DMS153 treated with DMSO at 0.1 percent for 48 hours (cell line): ENCODE measurements at regions not wholly inside any gene's neighbourhood (a gene's known extent, or its start where the extent isn't known, plus 50 kb on each side); places are given as distances from the start of the nearest gene placed in this dataset.
"Not testable (repeated sequence)": the region's sequence is repeated elsewhere in the genome, so short reads cannot be mapped to it uniquely, and the experiment has no call there.

ENCODE experiments used
- DNase-seq: peaks from one replicate; lab custom pipeline; 2025; ENCODE audit not compliant: unreplicated experiment; lab: John Stamatoyannopoulos, UW

GRCh38 chr21:27371975-27372331, 405.1 kb upstream of the ADAMTS5 start:
- DNase-seq: no peak

DNA sequence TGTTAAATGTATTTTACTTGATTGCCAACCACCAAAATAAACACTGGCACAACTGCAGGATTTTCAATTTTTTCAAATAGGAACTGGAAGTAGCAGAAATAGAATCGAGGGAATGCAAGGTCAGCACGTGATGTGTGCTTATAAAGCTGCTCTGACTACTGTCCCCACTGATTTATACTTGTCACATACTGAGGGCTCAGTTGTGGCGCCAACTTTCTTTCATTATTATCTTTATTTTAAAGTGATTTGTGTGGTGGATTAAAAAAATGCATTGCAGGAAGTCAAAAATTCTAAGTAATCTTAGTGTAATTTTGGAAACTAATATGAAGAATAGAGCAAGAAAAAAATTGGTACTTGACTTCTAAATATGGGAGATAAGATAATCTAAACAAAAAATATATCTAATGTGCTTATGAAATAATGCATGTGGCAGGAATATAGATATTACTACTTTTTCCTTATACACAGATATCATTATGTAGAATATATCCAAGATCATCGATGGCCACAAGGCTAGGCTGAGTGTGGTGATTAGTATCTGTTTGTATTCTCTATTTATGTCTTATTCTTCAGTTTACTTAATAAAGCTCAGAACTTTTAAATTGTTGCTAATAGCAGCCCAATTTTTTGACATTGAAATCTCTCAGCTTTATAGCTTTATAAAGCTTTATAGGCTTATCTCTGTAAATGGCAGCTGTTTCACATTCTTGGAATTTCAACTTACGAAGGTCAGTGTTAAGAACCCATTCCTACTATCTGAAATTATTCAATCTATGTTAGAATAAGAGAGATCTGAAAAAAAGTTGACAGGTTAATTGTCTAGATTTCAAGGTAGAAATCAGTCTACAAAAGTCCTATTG, 404.5 kb upstream of the ADAMTS5 start:
- DNase-seq: no peak

GRCh38 chr21:27369978-27370571, 403.2 kb upstream of the ADAMTS5 start:
- no peak for DNase-seq

DNA sequence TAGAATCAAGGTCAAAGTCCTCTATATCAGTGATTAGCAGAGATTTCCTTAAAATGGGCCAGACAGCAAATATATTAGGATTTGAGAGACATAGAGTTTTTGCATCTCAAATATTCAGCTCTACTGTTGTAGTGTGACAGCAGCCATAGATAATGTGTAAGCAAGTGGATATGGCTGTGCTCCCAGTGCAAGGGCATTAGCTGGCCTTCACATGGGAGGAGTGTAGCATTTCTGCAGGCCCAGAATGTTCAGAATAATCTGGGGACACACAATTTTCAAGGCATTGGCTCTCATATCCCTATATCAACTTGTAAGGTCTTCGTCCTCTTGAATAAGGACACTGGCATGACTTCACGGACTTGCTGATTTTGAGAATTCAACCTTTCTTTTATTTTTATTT, 402.3 kb upstream of the ADAMTS5 start:
- no peak for DNase-seq

GRCh38 chr21:27366646-27367235, 399.9 kb upstream of the ADAMTS5 start:
- DNase-seq: no peak

DNA sequence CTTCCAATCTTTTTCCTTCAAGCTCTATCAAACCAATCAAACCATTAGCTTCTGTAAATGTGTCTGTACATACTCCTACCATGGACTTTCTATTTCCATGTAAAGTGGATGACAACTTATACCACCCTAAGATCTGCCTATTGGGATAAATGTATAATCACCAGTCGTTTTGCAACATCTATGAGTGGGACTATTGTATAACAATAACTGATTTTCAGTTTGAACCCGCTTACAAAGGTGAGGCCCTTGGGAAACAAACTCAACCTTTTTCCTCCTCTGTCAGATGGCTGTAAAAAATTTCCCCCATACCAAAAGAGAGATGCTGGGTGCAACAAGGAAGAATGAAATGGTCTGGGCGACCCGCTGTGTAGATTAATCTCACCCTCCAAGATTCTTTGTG, 399.1 kb upstream of the ADAMTS5 start:
- DNase-seq: no peak

- no peak for DNase-seq
Observed at GRCh38 chr21:27365394-27365793, 398.5 kb upstream of the ADAMTS5 start.

GRCh38 chr21:27363719-27364477, 397.0 kb upstream of the ADAMTS5 start:
- no peak for DNase-seq

- no peak for DNase-seq
Observed at GRCh38 chr21:27362249-27362648, 395.4 kb upstream of the ADAMTS5 start.

- no peak for DNase-seq
Observed at GRCh38 chr21:27359141-27359540, 392.3 kb upstream of the ADAMTS5 start.

DNA sequence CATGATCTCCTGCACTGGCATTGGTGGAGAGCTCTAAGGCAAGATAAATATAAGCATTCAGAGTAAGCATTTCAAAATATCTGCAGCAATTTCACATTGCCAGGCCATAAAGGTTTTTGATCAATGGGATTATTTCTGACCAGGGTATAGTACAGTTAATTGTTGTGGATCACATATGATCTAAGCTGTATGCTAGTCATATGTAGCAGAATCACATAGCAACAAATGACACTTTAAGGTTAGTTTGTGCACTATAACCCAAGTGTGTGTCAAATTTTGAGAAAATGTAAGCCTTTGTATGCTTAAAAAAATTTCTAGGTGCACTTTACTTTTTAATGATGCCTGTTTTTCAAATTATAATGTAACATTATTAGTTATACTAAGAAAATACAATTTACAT, 386.0 kb upstream of the ADAMTS5 start:
- DNase-seq: no peak

DNA sequence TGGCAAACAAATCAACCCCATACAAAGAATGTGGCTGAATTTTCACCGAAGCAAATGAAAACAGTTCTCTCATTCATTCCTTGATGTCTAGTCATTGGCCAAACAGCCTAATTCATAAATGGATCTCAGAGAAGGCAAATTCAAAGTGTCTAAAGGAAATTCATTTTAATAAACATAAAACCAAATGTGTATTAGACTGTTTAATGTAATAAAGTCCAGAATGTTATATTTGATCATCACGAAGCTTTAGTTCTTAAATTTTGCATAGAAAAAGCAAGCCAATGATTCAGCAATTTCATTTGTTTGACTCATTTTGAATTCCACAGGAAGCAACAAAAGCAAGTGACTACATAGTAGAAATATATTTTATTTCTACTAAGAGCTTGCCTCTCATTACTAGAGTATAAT, 379.2 kb upstream of the ADAMTS5 start:
- DNase-seq: no peak

DNA sequence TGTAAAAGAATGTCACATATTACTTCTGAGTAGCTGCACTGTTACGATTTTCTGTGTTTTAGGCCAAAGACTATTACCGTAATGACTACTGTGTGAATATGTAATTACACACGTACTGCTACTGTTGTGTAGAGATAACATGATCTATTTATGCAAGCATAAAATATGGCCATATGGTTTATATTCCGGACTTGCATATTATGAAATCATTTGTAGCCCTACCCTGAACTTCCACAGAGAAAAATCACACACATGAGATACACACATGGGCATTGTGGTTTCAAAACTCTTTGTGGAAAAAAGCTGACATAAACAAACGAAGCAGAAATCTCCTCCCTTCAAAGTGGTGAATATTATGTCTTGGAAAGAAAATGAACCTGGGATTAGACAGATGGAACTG, 373.0 kb upstream of the ADAMTS5 start:
- no peak for DNase-seq

DNA sequence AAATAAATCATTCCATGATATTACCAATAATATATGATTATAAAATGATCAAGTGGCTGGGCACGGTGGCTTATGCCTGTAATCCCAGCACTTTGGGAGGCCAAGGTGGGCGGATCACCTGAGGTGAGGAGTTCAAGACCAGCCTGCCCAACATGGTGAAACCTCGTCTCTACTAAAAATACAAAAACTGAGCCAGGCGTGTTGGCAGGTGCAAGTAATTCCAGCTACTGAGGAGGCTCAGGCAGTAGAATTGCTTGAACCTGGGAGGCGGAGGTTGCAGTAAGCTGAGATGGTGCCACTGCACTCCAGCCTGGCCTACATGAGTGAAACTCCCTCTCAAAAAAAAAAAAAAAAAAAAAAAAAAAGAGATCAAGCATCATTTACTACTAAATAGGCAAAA, 371.1 kb upstream of the ADAMTS5 start:
- not testable (repeated sequence) for DNase-seq

- DNase-seq: no peak
Observed at GRCh38 chr21:27333096-27333495, 366.2 kb upstream of the ADAMTS5 start.

DNA sequence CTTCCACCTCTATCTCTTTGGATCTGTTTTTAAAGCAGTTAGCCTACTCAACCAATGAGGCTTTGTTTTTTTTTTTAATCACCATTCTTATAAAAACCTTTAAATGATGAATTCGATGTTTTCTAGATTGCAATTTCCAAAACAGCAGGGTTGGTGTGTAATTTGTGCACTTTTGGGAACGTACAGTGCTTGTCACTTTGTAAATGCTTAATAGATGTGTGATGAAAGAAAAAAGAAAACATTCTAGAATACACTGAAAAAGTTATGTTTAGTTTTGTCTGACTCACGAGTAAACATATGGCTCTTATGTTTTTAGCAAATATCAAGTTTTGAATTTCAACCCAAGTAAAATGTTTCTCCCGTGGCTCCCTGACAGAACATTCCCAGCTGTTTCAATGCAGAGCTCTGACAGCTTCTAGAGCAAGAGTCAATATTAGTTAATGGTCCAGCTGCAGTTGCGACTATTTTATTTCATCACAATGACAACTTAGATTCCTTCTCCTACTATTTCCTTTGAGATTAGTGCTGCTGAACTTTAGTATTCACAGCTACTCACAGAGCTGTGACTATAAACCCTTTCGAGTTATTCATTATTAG, 362.5 kb upstream of the ADAMTS5 start:
- DNase-seq: no peak

DNA sequence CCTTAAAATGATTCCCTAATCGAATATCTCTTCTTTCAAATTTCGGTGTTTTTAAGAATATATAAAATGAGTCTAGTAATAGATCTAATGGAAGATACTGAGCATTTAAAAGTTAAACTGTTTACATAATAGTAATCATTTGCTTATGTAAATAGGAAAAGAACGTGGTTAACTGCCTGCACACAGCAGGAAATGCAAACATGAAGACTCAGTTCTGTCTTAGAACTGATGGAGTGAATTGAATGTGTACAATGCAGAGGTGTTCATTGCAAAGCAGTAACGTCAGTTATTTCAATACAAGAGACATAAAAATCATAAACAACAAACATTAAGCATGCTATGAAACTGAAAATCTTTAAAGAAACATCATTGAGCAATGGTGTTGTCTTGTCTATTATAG, 359.4 kb upstream of the ADAMTS5 start:
- DNase-seq: no peak

DNA sequence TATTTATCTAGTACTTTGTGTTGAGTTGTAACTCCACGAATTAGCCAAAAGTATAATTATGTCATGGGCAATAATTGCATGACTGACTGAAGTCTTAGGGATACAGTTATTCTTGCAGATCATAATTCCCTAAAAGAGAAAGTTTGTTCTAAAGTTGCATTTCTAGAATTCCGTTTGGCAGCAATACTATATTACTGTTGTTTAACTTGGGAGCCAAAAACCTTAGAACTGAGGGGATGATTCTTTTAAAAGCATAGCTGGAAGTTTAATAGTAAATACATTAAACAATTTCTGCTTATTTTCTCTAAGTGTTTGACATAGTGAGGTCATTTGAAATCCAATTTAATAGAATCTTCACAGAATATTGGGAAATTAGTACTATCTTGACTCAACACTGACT, 356.4 kb upstream of the ADAMTS5 start:
- no peak for DNase-seq

GRCh38 chr21:27321791-27322190, 354.9 kb upstream of the ADAMTS5 start:
- DNase-seq: no peak

DNA sequence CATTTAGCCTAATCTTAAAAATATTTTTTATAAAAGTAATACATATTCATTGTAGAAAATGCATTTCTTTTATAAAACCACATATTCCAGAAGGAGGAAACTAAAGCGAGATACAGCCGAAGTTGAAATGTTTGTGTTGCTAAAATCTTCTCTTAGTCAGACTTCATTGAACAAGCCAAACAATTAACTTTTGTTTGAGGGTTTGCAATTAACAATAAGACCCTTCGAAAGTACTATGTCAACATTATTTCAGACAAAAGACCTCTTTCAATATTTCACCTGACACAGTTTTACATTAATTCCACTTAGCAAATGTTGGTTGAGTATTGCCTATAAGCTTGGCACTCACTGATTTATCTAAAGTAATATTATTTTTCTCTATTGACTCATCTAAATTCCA, 354.0 kb upstream of the ADAMTS5 start:
- DNase-seq: no peak

DNA sequence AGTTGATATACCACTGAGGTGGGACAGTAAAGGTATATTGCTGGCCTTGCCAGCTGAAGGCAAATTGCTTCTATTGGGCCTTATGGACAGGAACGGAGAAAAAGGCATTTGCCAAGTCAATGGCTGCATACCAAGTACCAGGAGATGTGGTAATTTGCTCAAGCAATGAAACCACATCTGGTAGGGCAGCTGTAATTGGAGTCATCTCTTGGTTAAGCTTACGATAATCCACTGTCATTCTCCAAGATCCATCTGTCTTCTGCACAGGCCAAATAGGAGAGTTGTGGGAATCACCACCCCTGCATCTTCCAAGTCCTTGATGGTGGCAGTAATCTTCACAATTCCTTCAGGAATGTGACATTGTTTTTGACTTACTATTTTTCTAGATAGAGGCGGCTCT, 350.7 kb upstream of the ADAMTS5 start:
- not testable (repeated sequence) for DNase-seq
